ENCODE measurements at regions not wholly inside any gene's neighbourhood (a gene's known extent, or its start where the extent isn't known, plus 50 kb on each side); places are given as distances from the start of the nearest gene placed in this dataset.

DNA sequence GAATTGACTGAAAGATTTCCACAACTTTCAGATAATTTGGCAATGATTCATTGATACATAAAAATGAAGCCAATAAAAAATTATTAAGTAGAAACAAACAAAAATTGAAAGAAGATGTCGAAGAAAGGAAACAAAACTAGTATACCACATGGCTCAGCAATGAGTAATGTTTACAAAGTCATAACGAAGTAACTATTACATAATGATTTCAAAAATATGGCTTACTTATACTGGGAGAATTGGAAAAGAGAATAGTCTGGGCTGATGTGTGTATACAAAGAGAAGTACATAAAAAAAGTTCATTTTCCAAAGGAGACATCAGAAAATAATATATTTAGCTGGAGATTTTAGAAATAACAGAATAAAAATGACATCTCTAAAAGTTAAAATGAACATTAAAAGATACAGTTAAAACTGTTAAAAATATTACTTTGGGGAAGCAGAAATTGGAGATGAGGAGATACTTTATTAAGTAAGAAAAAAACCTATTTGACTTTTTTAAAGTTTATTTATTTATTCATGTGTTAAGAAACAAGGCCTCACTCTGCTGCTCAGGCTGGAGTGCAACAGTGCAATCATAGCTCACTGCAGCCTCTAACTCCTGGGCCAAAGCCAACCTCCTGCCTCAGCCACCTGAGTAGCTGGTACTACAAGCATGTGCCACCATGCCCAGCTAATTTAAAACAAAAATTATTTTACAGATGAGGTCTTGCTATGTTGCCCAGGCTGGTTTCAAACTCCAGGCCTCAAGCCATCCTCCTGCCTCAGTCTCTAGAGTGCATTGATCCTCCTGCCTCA lies 409.7 kb upstream of the PIK3C3 start:
- TF ChIP-seq, protein P1, sequence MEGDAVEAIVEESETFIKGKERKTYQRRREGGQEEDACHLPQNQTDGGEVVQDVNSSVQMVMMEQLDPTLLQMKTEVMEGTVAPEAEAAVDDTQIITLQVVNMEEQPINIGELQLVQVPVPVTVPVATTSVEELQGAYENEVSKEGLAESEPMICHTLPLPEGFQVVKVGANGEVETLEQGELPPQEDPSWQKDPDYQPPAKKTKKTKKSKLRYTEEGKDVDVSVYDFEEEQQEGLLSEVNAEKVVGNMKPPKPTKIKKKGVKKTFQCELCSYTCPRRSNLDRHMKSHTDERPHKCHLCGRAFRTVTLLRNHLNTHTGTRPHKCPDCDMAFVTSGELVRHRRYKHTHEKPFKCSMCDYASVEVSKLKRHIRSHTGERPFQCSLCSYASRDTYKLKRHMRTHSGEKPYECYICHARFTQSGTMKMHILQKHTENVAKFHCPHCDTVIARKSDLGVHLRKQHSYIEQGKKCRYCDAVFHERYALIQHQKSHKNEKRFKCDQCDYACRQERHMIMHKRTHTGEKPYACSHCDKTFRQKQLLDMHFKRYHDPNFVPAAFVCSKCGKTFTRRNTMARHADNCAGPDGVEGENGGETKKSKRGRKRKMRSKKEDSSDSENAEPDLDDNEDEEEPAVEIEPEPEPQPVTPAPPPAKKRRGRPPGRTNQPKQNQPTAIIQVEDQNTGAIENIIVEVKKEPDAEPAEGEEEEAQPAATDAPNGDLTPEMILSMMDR (IDR thresholded peaks at IDR 0.05; ENCODE audit: insufficient read depth, low read depth, low read length): no peak
- TF ChIP-seq EZH2 (IDR thresholded peaks at IDR 0.05; ENCODE audit: insufficient read depth, low read length): no peak
